NOMO-1 (cell line): ENCODE measurements at regions not wholly inside any gene's neighbourhood (a gene's known extent, or its start where the extent isn't known, plus 50 kb on each side); places are given as distances from the start of the nearest gene placed in this dataset.
"Not testable (repeated sequence)": the region's sequence is repeated elsewhere in the genome, so short reads cannot be mapped to it uniquely, and the experiment has no call there.

Experiments
- DNase-seq, 2 experiments: peaks; one replicate each; lab custom pipeline; 2025; ENCODE audit not compliant: unreplicated experiment in 2 of 2; lab: John Stamatoyannopoulos, UW

DNA sequence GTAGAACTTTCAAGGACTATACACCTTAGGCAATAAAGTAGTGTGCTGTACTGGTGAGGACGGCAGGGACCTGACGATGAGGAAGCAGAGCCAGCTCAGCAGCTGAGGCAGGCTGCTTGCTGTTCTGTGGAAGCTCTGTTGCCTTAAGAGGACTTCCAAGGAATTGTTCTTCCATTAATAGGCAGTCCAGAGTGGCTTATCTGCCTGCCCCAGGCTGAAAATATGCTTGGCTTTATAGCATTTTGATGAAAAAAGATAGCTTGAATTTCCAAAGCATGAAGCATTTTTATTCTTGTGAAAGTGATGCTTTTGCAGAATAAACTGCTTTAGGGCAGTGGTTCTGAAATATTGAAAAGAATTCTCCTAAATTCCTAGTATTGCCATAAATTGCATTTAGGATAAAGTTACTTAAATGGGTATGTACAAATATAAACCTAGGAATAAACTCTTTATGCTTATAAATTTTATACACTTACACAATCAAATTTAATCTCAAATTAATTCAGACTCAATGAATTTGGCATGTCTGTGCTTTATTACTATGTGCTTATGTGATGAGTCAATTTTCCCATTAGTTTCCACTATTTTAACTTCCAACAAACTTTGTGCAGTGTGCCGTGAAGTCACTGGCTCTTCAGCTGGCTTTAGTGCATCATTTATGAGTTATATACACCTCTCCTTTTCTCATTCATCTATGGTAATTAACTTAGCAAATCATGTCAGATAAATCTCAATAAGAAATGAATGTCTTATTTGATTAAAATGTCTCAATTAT, 231.0 kb upstream of the RASGRP1 start:
- no peak for DNase-seq

DNA sequence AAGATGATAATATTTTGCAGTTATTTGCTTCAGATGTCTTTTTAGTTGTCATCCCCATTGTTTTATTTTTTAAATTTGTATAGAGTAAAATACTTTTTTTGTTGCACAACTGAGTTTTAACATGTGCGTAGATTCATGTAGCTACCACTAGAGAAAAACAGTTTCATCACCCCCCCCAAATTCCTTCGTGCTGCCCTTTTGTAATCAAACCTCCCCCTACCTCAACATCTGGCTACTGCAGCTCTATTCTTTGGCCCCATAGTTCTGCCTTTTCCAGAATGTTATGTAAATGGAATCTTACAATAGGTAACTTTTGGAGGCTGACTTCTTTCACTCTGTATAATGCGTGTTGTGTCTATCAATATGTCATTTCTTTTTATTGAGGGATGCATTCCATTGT, 232.0 kb upstream of the RASGRP1 start:
- no peak for DNase-seq

DNA sequence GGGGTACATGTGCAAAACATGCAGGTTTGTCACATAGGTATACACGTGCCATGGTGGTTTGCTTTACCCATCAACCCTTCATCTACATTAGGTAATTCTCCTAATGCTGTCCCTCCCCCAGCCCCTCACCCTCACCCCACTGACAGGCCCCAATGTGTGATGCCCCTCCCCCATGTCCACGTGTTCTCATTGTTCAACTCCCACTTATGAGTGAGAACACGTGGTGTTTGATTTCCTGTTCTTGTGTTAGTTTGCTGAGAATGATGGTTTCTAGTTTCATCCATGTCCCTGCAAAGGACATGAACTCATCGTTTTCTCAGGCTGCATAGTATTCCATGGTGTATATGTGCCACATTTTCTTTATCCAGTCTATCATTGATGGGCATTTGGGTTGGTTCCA, 232.9 kb upstream of the RASGRP1 start:
- not testable (repeated sequence) for DNase-seq

DNA sequence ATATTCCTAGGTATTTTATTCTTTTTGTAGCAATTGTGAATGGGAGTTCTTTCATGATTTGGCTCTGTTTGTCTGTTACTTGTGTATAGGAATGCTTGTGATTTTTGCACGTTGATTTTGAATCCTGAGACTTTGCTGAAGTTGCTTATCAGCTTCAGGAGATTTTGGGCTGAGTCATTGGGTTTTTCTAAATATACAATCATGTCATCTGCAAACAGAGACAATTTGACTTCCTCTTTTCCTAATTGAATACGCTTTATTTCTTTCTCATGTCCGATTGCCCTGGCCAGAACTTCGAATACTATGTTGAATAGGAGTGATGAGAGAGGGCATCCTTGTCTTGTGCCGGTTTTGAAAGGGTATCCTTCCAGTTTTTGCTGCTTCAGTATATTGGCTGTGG, 234.6 kb upstream of the RASGRP1 start:
- peak in 1 of 2 experiments; percentile 7 for DNase-seq

DNA sequence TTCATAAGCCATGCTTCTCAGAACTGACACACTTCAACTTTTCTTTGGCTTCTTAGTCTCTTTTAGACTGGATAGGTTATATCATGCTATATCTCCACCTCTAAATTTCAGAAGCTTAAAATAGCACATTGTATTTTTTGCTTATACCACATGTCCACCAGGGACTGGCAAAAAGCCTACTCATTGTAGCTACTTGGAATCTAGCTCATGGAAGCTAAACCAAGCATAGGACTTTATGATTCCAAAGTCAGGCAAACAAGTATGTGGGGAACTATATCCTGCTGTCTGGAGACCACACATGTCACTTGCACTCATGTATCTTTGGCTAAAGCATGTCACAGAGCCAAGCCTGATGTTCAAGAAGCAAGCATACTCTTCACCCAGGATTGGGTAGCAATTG, 245.0 kb upstream of the RASGRP1 start:
- no peak for DNase-seq

DNA sequence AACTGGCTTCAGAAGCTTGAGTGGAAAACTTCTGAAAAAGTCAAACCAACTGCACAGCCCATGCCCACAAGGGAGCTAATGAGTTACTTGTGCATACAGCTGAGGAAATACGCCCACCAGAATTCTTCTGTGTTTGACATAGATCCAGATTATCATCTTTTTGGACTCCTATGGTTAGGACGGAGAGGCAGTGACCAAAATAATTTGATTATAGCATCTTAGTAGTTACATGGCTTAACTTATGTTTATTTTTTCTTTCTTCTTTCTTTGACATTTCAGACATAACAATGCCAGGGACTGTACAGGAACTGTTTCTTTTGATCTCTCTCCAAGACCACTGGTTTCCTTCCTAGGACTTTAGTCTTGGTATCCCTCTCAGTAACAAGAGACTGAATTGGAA, 246.1 kb upstream of the RASGRP1 start:
- no peak for DNase-seq

DNA sequence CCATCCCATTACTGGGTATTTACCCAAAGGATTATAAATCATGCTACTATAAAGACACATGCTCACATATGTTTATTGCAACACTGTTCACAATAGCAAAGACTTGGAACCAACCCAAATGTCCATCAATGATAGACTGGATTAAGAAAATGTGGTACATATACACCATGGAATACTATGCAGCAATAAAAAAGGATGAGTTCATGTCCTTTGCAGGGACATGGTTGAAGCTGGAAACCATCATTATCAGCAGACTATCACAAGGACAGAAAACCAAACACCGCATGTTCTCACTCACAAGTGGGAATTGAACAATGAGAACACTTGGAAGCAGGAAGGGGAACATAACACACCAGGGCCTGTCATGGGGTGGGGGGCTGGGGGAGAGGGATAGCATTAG, 249.6 kb upstream of the RASGRP1 start:
- not testable (repeated sequence) for DNase-seq

DNA sequence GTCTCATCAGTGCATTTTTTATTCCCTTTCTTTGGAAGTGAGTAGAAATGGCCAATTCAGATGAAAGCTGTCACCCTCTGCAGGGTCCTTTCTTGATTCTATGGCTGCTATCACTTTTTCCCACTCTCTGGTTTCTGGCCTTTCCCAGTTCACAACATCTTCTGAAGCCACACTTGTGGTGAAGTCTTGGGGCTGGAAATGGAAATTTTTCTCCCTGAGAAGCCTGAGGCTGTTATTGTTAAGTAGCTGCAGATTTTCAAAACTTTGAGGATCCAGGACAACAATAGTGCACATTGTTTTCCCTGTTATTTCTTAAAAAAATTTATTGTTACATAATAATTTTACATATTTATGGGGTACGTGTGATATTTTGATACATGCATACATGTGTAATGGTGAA, 250.3 kb upstream of the RASGRP1 start:
- no peak for DNase-seq

DNA sequence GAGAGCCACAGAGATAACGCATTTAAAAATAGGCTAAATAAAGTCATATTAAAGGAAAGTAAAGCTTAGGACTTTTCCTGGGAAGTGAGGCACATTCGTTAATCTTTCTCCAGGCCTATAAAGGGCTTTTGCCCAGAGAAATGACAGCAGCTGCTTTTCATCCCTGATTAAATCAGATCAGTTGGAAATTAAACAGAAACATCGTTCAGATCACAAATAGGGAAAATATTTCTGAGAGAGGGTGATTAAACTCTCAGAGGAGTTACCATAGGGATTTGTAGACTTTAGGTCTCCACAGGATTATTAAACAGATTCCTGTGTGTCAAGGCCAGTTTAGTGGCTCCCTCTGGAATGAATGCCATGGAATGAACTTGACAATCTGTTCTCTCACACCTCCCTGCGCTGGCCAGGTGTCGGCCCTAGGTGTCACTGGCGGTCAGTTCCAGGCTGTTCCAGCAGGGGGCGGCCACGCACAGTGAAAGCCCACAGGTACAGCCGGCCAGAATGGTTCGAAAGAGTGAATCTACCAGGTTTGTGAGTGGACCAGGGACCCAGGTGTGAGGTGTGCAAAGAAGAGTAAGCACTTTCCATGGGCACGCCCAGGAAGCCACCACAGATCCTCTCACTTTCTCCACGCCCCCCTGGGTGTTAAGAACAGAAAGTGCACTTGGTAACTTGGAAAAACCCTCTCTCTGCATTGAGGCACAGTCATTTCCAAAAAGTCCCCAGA, 253.0 kb upstream of the RASGRP1 start:
- peak; percentile 19 to 41 for DNase-seq

DNA sequence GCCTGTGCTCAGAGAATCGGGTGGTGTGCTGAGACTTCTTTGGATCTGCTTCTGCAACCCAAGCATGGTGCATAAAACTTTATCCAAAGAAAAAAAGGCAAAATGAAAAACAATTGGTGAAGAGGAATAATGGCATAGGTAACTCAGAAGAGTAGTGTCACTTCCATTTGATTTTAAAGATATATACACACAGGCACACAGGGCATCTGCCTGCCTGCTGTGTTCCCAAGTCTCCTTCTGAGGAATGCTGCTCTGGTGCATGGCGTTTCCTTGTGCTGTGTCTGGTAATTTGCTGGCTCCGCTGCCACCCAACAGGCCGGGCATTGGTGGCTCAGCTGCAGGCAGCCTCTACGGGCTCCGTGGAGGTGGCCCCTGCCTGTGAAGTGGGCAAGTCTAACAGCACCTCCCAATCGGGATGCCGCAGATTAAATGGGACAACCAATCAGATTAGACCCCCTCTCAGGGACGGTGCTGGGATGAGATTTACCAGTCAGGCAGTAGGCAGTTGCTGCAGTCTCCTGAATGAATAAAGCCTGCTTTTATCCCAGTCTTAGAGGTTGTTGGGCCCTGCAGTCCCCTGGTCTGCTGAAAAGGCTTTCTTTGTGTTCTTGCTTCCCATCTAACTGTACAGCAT, 253.7 kb upstream of the RASGRP1 start:
- no peak for DNase-seq

DNA sequence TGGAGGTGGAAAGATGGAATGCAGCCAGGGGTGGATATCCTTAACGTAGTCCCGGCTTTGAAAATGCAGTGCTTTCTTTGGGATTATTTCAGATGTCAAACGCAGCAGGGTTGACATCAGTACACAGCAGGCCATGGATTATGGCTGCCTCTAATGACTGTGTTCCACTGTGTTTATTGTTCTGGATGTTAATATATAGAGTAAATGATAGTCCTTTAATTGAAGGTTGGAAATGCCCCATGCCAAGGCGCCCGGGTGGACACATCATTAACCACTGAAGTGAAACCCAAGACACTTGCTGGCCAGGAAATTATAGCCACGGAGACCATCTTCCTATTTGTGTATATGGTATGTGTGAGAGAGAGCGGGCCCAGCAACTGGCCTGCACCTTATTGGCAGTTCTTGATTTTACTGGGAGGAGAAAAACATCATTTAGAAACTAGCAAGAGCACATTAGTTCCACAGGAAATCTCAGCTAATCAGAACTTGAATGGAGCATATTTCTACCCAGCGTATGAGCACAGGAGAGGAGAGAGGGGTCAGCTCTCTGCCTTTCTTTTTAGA, 254.9 kb upstream of the RASGRP1 start:
- DNase-seq = no peak

DNA sequence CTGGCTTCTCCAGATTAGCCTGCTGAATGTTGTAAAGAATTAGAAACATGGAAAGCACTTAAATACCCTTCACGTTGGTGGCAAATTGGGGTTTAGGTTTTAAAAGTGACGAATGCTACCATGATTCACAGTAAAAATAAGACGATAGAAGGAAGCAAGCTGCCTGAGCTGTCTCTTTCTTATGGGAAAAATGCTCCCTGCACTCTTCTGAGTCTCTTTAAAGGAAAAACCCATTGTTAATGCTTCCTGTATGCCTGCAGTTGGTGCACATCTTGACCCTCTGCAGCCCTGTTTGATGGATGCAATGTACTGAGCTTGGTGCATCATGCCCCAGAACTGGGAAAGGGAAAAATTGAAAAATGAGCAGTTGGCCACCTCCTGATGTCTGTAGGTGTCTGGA, 258.6 kb upstream of the RASGRP1 start:
- no peak for DNase-seq

DNA sequence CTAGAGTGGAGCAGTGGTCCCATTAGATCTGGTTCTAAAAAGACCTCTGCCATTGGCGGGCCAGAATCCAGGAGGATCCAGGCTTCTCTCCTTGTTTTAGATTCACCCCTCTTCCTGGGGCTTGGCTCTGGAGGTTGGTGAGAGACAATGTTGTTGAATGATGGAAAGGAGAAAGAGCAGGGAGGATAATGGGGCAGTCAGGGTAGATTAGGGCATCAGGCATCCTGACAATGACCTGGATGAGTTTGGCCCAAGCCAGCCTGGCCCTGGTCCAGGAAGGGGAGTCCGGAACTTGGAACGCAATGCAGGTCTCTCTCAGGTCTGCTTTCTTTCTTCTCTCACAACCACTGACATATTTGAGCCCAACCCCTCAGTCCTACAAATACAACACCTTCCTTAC, 260.1 kb upstream of the RASGRP1 start:
- DNase-seq = no peak

DNA sequence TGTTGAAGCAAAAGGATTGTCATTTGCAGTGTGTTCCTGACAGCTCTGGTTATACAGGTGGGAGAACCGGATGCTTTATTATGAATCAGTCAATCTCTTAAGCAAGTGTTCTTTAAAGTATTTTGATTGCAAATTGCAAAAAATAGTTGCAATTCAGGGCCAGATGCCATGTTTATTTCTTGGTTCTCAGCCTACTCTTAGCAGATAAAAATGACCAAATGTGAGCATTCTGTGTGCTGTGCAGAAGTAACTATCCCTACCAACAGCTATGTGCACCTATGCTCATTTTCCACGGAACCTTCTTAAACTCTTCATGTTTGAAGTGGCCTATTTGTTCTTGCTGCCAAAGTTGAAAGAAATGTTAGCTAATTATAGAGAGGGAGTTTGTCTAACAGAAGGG, 262.3 kb upstream of the RASGRP1 start:
- DNase-seq = no peak

DNA sequence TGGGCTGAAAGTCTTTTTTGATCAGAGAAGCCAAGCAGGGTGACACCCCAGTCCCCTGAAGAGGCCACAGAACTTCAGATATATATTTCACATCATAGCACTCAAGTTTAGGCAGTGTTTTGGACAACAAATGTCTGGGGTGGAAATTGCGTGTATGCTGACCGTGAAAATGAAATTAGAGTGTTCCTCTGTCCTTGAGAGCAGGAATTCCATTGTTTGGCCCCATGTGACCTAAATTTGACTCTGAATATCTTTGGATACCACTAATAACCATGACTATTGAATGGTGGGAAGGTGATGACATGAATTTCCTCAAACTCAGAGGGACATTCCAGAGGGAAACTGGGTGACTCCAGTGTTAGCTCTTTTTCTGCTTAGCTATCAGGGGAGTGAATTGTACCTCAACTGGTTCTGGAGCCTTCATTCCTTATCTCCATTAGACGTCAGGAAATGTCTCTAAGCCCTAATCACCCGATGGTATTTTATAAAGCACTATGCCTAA, 263.5 kb upstream of the RASGRP1 start:
- DNase-seq = no peak

DNA sequence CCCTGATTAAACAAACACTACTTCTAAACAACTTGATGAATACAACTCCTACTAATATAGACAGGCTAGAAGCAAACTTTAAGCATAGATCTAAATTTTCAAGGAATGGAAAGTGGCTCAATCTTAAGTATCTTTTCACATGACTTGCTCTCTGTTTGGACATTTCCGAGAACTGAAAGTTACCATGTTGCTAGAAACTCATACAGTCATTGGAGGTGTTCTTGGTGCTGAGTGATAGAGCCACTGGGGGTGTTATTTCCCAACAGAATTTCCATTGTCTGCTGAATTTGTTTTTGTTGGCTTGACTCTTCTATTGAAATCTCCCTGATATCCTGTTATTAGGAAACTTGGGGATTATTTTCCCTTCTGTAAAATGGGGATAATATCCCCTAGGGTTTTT, 264.5 kb upstream of the RASGRP1 start:
- no peak for DNase-seq

DNA sequence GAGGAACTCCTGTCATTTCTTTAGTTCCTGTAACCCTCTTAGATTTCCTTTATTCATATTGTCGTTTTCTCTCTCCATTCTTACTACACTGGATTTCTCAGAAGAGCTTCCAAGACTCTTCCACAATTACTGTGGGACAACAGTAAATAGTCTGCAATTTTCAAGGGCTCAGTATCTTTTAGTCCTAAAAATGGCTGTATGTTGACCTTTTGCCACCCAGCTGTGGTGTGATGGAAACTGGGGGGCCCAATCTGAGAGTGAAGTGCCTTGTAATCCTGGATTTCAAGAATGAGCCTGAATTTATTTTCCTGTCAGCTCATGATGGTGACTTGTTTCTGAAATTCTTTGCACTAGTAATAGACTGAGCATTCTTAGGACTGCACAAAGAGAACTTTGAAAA, 277.6 kb upstream of the RASGRP1 start:
- DNase-seq = no peak

DNA sequence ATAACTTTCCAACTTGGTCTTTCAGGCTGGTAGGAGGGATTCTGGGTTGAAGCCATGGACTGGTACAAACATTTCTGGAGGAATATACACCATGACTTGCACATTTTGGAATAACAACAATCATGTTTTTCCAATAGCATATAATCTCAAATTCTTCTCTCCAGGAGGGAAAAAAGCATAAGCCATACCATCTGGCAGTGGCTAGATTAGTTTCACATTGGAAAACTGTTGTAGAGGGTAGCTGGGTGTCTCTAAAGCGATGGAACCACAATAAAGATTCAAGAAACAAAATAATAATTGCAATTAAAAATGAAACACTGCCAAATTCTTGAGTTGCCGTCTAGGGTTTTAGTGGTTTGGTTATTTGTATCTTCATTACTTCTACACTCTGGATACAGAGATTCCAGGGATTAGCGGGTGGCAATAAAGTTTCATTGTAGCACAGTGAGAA, 278.5 kb upstream of the RASGRP1 start:
- no peak for DNase-seq

DNA sequence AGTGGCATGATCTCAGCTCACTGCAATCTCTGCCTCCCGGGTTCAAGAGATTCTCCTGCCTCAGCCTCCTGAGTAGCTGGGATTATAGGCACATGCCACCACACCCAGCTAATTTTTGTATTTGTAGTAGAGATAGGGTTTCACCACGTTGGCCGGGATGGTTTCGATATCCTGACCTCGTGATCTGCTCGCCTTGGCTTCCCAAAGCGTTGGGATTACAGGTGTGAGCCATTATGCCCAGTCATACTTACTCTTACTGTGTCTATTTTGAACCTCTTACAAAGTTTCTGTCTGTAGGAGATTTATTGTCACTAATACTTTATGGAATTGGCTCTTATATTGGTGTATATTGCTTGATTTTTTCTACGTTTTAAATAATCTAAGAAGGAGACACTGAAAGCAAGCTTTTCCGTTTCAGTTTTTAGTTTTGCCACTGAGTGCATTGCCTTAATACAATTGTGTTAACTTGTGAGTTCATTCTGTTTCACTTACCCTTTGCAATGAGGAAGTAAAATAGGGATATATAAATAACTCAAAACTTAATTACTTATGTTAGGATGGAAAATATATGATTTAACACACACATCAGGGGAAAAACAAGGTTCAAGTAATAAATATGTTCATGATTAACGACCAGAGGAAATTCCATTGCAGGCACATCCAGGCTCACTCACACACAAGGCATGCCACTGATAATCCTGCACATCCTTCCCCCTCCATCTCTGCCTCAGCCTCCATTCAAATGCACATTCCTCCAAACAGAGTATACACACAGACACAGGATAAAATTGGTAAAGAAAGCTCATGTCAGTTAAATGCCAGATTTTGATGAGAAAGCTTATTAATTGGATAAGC, 279.3 kb upstream of the RASGRP1 start:
- DNase-seq = peak; percentile 15 to 65

DNA sequence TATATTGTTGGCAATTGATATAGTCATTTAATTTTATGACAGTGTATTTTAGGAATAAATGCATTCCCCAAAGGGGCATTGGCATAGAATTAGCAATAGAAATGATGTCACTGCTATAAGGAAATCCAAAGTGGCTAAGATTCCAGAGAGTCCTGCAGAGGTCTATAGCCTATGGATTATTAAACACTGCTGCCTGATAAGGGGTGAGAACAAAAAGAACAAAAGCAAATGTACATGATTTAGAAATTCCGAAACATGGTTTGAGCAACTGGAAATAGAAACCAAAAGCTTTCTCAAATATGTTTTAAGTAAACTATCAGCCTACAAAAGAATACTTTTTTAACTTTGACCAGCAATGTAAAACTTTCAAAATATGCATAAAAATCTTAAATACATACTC, 280.1 kb upstream of the RASGRP1 start:
- no peak for DNase-seq
